ENCODE measurements at regions not wholly inside any gene's neighbourhood (a gene's known extent, or its start where the extent isn't known, plus 50 kb on each side); places are given as distances from the start of the nearest gene placed in this dataset.
"Not testable (repeated sequence)": the region's sequence is repeated elsewhere in the genome, so short reads cannot be mapped to it uniquely, and the experiment has no call there.

DNA sequence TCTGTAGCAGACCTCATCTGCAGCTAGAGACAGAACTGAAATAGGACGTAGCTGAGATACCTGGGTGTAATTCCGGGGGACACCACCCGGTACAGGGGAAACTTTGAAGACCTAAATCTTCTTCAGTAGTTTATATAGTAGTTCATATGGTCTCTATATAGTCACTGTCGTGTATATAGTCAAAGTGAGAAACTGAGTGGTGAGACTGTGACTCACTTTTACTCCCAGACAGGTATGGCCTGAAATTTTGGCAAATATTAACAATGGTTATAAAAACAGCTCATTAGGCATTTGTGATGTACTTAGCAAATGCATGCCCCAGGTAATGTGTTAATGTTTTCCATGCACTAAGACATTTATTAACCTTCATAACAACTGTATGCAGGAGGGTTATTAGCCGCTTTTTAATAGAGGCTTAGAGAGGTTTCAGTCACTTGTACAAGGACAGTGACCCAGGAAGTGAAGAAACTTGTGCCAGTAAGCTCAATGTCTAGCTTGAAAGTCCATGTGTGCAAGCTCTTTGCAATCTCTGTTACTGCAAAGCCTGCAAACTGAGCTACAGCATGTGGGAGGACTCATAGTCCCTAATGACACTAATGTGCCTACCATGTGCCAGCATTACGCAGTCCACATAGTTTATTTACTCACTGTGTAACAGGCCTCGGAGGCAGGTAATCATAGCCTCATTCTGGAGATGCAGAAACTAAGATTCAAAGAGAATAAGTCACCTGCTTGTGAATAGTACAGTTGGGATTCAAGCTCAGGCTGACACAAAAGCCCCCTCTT is 165.4 kb upstream of the CHD6 start:
- DNase-seq = no peak

DNA sequence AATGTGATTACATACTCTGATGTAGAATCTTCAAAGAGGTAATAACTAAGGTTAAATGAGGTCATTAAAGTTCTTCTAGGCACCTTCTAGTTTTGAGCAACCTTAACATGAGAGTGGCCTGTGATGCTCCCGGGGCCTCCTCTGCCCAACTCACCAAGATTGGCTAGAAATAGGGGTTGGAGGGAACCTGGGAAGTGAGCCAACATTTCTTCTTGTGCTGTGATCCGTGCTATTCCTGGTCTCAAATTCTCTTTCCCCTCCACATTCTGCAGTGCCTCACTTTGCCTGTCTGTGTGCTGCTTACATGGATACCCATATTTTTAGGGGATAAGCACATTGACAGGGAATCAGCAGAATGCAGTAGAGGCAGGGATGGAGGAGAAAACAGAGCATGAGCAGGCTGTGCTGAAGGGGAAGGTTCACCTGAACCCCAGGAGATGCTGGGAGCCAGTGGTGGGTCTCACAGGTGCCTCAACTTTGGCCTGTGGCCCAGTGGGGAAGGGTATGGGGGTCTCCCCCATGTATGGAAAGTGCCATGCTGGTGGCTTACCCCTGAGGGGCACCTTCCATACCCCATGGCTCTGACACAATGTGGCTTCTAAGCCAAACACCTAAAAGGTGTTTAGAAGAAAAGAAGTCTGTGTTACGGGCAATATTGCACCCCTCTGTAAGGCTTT is 164.7 kb upstream of the CHD6 start:
- DNase-seq = no peak

DNA sequence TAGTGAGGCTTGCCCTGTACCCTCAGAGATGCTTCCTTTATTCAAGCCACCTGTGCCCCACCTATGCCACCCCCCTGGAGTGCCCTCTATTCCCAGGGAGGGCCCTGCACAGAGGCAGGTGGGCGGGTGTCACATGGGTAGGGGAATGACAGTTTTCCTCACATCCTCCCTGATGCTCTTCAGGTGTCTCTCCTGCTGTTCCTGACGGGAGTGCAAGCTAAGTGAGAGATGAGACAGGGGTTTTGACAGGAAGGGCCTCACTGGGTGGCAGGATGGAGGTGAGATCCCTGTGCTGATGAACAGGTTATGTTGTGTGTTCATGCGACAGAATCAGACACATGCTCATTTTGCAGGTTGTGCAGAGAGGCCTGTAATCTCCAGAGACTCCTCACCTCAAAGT is 164.1 kb upstream of the CHD6 start:
- DNase-seq = no peak

DNA sequence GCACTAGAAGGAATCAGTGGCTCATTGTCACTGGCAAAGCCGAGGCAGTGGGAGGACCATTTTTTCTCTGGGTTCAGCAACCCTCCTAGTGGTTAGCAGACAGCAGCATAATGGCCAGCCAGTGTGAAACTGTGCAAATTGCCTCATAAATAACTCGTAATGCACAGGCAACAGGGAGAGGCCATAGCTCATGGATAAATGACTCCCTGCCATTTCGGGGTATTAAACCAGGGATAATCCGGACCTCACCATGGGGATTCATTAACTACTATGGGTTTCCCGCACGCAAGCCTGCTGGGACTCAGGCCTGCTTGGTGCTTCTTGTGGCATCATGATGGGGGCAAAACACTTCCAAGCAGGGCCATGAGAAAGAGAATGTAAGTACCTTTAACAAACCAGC is 158.2 kb upstream of the CHD6 start:
- no peak for DNase-seq

DNA sequence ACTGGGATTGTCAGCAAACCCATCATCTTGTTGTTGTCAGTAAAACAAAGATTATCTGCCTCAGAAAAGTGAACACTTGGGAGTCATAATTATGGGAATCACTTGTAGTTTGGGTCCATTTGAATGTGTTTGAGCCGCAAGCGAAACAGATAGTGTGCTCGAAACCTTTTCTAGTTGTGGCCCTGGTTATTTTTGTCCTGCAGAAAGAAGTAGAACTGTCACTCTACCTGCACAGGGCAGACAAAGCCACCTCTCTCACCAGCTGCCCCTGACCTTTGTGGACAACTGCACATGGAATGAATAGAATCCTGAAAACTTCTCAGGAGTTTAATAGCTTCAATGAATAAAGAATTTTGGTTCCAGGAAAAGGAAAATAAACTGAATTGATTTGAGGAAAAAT is 156.1 kb upstream of the CHD6 start:
- no peak for DNase-seq

DNA sequence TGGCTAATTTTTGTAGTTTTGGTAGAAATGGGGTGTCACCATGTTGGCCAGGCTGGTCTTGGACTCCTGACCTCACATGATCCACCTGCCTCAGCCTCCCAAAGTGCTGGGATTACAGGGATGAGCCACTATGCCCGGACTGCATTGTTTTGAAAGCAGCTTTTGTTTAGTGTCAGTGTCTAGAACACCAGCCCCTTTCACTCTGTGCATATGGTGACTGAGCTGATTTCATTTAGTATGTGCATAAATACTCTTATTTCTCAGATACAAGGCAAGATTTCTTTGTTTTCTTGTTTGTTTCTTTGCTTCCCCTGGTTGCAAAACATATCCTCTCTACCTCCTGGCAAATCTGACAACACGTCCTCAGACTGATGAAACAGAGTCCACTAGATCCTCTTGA is 152.8 kb upstream of the CHD6 start:
- no peak for DNase-seq

DNA sequence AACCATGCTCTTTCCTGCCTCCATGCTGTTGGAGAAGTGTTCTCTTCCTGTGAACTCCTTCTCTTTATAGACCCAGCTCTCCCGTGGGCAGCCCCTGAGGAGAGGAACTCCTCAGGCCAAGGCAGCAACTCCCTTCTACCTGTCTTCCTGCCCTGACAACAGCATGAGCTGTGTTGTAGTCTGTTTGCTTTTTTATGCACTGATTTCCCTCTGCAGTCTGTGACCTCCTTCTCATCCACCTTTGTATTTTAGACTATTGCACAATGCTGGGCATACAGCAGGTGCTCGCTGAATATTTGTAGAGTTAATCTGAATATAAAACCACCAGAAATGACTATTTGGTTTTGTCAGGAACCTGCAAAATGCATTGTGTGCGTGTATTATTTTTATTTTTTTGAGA is 152.2 kb upstream of the CHD6 start:
- no peak for DNase-seq

DNA sequence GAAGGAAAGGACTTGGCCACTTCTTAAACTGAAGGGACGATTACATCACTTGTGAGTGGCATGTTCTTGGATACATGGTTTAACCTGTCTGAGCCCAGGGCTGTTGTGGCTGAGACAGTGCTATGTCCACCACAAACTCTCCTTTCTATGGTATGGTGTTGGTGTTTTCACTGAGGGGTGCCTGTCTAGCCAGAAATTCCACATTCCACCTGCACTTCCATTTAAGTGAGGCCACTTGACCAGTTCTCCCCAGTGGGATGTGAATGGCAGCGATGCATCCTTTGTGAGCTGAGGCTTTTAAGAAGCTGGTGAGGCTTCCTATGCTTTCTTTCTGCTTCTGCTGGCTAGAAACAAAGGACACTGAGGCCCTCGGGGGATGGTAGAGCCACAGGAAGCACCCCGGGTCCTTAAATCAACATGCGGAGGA is 151.4 kb upstream of the CHD6 start:
- DNase-seq = no peak

DNA sequence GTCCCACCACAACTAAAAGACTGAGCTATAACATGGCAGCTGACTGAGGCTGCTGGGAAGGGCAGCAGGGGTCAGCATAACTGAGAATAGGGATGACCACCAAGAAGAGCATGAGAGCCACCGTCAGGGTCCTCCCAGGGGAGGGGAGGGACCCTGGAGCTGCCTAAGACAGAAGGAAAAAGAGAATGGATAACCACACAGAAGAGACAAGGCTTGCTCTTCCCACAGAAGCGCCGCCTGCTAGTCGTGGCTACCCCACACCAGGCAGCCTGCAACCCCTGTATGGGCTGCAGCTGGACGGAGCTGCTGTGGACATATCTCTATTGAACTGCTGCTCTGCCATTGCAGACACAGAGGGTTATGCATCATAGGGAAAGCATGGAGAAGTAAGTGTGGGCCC is 132.0 kb upstream of the CHD6 start:
- DNase-seq = no peak

DNA sequence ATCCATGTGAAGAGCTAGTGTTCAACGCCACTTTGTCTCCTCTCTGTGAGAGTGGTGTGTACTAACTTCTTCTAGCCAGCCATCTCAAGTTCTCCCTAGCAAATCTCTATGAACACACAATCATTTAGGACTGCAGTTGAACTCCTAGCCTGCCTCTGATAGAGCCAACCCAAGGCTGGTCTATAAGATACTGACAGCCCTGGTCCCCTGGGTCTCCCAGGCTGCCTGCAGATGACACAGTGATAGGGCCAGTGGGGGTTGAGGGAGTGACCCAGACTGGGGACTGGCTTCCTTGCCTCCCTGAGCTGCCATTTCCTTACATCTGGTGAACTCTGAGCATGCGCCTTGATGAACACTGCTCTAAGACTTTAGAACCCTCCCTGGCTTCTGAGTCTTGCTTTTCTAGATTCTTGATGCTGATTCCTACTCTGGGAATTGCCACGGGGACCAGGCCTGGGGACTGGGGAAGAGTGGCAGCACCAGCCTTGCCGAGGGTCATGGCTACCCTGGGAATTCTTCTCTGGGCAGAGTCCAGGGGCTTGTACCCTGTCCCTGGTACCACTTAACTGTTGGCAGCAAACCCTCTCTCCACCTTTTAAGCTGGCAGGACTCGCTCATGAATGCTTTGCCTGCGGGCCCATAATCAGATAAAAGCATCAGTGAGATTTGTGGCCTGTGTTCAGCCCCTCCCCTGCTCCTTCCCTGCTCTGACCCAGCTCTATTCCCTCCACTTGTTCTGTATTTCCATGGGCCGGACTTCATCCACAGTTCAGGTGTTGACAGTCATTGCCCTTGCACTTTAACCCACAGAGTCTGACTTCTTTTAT is 130.8 kb upstream of the CHD6 start:
- no peak for DNase-seq

DNA sequence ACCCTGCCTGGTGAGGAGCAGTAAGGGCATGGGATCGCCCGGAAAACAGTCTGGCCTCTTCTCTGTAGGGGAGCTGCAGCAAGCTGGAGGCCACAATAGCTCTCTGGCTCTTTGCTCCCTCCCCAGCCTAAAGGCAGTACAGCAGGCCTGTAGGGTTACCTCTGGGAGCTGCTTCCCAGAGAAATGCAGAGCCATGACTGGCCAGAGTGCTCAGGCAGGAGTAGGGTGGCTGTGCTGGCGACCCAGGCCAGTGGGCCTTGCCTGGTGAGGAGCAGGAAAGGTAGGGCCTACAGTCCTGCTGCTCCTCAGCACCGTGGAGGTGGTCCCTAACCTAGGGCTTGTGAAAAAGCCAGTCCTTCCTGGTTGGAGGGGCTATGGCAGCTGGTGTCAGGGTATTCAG is 129.9 kb upstream of the CHD6 start:
- no peak for DNase-seq

DNA sequence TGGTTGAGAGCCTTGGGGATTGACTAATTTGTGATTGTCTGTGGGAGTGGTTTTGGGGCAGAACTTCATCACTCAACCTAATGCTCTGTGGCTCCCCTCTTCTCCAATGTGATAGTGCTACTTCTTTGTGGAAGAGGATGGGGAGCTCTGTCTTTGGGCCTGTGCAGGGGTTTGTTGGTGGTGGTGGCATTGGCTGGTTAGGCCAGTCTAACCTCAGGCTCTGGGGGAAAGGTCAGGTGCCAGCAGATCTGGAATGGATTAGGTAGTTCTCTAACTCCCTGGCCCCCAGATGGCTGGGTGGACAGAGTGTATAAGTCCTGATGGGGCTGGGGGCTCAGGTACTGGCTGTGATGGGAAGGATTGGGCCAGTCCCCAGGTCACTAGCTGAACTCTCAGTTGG is 129.0 kb upstream of the CHD6 start:
- DNase-seq = no peak

DNA sequence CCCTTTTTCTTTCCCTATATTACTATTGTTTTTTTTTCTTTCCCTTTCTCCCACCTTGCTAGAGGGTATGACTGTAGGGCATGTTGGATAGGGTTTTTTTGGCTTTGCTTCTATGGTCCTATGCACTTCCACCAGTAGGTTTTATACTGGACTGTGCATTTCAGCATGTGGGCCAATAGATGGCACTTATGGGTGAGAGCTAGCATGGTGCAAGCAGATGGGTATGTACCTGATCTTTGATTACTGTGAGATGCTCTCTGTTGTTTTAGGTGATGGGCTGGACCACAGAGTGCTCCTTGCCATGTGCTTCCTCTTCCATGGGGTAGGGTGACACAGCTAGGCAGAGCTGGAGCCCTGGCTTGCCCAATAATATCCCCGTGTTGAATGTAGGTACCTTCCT is 128.5 kb upstream of the CHD6 start:
- no peak for DNase-seq

DNA sequence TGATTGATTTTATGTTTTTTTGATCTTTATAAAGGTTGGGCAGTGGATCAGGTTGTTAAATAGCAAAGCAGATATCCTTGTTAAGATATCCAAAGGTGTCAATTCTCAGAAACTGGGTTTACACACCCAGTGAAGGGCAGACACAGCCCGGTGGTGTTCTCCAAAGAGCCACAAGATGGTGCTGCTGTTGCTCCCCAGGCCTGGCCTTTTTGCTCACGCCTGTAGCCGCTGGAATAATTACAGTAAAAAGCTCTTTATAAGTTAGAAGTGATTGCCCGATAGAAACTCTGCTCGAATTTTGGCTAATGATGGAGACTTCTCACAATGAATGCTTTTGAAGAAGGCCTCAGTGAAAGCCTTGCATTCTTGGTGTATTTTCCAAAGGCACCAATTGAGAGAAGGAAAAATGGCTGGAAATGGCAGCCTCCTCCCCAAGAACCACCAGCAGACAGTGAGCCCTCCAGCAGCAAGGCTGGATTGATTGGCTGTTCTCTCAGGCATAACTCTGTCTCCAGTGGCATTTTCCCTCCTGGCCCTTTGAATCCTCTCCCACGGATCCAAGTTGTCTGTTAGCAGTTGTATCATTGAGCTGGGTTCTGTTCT is 120.5 kb upstream of the CHD6 start:
- DNase-seq = no peak

DNA sequence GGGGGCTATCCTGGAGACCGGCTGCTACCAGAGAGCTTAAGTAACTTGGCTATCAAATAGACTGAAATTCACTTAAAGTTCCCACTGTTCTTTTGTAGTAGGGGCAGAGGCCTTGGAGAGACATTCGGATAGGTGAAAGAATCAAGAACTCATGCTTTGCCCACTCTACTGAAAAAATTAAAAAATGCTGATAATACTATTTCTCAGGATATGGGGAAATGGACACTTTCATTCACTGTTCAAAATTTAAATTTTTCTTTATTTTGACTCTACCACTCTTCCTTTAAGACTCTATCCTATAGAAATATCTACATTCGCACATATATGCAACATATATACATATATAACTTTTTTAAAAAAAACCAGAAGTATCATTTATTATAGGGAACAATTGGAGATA is 117.8 kb upstream of the CHD6 start:
- no peak for DNase-seq

DNA sequence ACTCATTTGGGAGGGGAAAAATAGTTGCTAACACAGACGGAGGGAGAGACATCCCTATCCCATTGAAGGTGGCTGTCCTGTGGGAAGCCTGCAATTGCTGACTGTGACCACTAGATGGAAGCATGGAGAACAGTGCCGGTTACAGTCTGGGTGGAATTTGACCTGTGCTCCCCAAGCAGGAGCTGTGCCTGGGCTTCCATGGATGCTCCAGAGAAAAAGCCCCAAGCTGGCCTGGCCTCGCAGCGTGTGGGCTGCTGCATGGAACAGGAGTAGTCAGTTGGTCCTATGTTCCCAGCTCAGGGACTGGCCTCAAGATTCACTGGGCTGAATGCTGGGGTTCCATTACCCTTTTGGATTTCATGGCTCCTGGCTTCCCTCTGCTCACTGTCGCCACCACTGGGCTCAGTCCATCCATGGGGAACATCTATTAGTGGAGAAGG is 116.3 kb upstream of the CHD6 start:
- no peak for DNase-seq

DNA sequence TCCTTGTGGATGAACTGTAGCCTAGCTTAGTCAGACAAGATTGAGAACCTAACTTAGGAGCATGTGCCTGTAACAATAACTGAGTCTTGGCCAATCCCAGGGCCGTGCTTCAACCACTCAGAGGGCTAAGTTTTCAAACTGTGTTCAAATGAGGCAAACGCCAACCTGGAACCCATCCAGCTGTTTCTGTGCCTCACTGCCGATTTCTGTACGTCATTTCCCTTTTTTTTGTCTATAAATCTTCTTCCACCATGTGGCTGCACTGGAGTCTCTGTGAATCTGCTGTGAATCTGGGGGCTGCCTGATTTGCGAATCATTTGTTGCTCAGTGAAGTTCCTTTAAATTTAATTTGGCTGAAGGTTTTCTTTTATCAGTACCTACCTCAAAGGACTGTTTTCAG is 115.0 kb upstream of the CHD6 start:
- no peak for DNase-seq

DNA sequence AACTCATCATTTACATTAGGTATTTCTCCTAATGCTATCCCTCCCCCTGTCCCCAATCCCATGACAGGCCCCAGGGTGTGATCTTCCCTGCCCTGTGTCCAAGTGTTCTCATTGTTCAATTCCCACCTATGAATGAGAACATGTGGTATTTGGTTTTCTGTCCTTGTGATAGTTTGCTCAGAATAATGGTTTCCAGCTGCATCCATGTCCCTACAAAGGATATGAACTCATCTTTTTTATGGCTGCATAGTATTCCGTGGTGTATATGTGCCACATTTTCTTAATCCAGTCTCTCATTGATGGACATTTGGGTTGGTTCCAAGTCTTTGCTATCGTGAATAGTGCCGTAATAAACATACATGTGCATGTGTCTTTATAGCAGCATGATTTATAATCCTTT is 113.0 kb upstream of the CHD6 start:
- not testable (repeated sequence) for DNase-seq

DNA sequence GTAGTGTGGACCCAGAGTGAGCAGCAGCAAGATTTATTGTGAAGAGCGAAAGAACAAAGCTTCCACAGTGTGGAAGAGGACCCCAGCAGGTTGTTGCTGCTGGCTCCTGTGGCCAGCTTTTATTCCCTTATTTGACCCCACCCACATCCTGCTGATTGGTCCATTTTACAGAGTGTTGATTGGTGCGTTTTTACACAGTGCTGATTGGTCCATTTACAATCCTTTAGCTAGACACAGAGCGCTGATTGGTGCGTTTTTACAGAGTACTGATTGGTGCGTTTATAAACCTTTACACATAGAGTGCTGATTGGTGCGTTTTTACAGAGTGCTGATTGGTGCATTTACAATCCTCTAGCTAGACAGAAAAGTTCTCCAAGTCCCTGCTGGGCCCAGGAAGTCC is 109.5 kb upstream of the CHD6 start:
- DNase-seq = not testable (repeated sequence)

DNA sequence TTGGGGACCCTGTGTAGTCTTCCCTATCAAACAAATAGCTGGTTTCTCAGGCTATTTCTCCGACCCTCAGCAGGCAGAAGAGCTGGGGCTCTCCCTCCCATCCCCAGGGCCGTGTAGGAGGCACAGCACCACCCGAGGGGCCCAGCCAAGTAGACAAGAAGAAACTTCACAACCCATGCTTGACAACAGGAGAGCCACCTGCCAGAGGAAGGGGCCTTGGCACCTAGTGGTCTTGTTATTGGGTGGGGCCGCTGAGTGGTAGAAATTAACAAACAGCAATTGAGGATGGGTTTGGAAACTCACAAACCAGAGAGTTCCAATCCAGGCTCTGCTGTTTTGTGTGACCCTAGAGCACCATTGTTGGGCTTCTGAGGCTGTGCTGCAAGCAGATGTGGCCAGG is 108.5 kb upstream of the CHD6 start:
- no peak for DNase-seq

DNA sequence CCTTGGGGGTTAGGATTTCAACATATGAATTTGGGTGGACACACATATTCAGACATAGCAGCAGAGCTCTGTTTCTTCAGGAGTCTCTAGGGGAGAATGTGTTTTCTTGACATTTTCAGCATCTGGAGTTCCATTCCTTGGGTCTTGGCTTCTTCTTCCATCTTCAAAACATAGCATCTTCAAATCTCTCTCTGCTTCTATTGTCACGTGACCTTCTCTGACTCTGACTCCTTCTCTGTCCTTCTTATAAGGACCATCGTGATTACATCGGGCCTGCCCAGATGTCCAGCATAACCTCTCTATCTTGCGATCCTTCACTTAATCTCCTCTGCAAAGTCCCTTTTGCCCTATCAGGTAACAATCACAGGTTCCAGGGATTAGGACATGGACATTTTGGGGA is 101.0 kb upstream of the CHD6 start:
- no peak for DNase-seq

DNA sequence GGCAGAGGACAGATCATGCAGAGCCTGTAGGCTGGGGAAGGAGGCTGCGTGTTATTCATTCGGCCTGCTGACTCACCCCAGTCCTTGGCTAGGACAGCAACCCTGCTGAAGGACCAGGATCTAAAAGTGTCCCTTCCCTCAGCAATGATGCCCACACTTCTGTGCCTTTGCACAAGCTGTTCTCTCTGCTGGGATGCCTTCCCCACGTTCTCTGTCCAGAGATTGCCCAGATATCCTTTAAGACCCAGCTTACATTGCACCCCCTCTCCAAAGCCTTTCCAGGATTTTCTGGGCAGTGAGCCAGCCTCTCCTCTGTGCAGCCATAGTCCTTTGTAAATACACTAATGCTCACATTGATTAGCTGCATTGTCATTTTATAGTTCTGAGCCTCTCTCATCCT is 99.3 kb upstream of the CHD6 start:
- DNase-seq = peak; percentile 20

DNA sequence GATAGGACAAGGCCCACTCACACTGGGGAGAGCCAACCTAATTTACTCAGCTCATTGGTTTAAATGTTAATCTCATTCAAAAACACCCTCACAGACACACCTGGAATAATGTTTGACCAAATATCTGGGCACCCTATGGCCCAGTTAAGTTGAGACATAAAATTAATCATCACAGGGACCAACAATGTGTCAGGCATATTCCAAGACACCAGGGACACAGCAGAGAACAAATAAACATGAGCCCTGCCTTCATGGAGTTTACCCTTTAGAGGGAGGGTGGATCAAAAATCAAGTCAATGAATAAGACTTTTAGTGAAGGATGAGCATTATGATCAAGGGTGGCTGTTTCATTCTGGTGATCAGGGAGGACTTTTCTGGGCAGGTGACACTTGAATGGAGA is 98.7 kb upstream of the CHD6 start:
- DNase-seq = no peak

DNA sequence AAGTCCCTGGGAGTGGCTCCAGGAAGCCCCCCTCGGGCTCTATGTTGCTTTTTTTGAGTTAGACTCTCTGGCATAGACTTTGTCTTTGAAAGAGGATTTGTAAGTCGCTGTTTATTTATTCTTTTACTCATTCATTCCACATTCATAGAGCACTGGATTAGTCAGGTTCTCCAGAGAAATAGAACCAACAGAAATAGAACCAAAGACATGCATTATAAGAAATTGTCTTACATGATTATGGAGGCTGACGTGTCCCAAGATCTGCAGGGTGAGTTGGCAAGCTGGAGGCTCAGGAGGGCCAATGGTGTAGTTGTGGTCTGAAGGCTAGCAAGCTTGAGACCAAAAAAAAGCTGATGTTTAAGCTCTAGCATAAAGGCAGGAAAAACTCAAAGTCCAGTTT is 98.3 kb upstream of the CHD6 start:
- DNase-seq = no peak
